NCI-H82 treated with DMSO at 0.1 percent for 48 hours (cell line): ENCODE measurements at regions not wholly inside any gene's neighbourhood (a gene's known extent, or its start where the extent isn't known, plus 50 kb on each side); places are given as distances from the start of the nearest gene placed in this dataset.
"Not testable (repeated sequence)": the region's sequence is repeated elsewhere in the genome, so short reads cannot be mapped to it uniquely, and the experiment has no call there.

Experiments
- DNase-seq: peaks from one replicate; lab custom pipeline; 2025; ENCODE audit not compliant: unreplicated experiment; lab: John Stamatoyannopoulos, UW

- no peak for DNase-seq
Measured at GRCh38 chr1:170375082-170375723, 156.8 kb upstream of the GORAB start.

DNA sequence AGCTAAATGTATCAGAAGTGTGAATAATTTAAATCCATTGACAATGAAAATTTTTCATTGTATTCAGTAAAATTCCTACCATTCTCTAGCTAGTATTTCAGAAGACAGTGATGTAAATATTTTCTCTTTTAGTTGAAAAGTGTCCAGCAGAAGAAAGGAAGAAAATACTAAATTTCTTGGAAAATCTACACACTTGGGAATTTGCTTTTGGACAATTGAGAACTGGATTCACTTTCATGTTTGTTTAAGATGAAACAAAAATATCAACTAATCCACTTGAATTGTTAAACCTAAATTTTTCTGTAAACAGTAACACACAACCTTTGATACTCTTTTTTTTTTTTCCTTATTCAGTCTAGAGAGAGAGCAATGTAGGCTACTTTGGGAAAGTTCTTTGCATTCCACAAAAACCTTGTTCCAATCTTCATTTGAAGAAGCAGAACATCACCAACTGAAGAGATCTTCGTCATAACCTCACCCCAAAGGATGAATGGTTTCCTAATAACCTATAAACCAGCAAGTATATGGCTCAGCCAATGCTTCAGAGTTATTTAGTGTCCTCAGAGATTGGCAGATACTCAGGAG lies 155.1 kb upstream of the GORAB start:
- DNase-seq: no peak

DNA sequence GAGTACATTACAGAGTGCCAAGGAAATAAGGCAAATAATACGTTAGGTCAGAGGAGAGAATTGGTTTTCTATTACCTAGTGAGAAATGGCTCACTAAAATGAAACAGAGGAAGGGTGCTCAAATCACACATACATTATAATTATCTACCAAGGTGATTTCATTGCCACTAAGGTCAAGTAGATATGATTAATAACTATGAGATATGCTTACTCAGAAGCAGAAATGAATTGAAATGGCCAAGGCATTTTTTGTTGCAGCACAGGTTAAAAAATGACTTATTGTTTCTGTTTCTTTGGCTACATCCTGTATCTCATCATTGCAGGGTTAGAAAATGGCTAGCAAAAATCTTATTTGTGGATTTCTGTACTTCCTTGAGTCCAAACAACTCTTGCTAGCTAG lies 154.5 kb upstream of the GORAB start:
- no peak for DNase-seq

DNA sequence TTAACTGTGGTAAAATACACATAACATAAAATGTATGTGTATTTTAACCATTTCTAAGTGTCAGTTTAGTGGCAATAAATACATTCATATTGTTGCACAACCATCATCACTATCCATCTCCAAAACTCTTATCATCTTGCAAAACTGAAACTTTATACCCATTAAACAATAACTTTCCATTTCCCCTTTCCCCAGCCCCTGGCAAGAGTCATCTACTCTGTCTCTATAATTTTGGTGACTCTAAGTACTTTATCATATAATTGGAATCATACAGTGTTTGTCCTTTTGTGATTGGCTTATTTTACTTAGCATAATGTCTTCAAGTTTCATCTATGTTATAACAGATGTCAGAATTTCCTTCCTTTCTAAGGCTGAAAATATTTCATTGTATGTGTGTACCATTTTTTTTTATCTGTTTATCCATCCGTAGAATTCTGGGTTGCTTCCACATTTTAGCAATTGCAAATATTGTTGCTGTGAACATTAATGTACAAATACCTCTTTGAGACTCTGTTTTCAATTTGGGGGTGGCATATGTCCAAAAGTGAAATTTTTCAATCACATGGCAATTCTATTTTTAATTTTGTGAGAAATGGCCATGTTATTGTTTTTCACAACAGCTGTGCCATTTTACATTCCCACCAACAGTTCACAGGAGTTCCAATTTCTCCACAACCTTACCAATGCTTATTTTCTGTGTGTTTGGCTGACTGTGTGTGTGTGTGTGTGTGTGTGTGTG lies 153.9 kb upstream of the GORAB start:
- no peak for DNase-seq

DNA sequence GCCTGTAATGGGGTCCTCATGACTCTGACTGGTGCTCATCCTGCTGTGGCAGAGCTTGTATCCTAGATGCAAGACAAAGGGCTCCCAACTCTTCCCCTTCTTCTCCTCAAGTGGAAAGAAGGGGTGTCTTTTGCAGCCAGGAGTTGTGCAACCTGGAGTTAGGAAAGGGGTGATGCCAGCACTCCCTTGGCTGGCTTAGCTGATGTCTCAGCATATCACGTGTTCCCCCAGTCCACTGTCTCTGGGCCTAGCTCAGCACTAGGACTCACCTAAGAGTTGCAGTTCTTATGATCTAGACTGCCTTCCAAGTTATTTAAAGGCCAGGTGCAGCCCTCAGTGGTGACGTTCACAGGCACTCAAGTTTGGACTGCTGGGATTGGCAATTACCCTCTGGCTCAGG lies 146.2 kb upstream of the GORAB start:
- DNase-seq: no peak

GRCh38 chr1:170388489-170388888 lies 143.5 kb upstream of the GORAB start:
- DNase-seq: no peak

DNA sequence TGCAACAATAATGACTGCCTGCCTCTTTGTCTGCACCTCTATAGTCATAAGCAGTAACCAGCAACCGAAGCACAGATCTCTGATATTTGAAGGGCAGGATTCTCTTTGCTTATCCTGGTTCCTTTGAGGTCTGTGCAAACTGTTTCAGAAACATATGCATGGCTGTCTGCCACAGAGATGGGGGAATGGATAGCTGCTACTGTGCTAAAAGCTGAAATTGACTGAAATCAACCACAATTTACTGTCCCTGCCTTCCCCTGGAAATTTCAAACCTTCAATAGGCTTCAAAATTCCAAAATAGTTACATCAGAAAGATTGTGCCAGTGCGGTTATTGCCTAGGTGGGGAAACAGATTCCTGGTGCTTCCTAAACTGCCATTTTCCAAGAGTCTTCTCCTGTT lies 136.8 kb upstream of the GORAB start:
- DNase-seq: no peak

DNA sequence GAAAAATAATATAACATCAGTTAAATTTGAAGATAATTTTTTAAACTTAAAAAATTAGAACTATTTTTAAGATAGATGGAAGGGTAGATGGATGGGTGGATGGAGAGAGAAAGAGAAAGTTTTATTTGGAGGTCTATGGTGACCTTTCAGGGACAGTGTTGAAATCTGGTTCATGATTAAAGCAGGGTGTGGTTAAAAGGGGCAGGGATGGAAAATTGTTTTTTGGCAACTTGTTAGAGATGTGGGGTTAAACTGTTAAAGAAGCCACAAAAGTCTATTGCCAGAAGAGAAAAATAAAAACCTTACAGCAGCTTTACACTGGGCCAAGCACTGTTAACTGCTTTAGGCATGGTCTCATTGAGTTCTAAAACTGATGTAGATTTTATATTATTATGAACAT lies 134.9 kb upstream of the GORAB start:
- DNase-seq: no peak

GRCh38 chr1:170402476-170403311 lies 129.3 kb upstream of the GORAB start:
- DNase-seq: no peak

GRCh38 chr1:170407138-170407537 lies 124.8 kb upstream of the GORAB start:
- DNase-seq: no peak

DNA sequence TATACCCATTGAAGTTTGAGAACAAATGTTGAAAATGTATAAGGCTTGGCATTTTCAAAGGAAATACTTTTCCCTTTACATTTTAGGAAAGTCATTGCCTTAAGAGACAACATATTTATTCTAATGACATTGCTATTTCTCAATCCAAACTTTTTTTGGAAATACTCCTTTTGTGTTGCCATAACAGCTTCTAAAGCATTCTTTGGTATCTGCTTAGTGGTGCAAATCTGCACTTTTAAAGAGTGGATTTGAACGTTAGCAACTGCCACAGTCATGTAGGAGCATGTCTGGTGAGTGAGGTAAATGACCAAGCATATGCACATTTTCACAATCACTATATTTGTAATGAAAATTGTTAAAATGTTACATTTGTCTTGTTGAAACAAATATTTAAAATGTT lies 124.4 kb upstream of the GORAB start:
- no peak for DNase-seq

GRCh38 chr1:170410401-170411166 lies 121.4 kb upstream of the GORAB start:
- DNase-seq: no peak

DNA sequence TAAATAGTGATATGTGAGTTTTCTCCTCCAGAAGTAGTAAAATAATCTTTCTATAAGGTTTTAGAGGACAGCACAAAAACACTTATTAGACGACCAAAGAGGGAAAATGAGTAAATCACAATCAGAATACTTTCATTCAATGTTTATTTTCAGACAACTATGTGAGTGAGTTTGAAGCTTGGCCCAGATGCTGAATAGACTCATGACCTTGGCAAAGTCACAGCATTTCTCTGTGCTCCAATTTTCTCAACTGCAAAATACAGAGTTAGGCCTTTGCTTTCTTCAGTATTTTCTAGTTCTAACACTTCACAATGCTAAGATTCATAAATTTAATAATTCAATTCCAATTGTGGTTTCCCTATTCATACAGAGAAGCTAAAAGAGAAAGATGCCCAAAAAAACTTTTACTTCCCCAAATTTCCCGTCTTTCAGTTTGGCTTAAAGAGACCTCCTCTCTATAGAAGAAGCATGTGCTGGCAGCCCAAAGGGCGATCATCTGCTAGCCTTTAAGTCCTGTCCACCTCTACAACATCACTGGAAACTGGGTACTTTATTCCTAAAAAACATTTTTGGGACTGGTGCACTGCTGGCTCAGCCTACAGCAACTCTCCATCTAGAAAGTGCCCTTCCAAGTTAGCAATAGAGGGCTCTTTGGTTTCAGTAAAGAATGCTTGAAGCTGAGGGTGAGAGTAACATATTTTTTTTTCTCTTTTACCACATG lies 116.8 kb upstream of the GORAB start:
- DNase-seq: no peak

- no peak for DNase-seq
Measured at GRCh38 chr1:170415710-170416372, 116.1 kb upstream of the GORAB start.

DNA sequence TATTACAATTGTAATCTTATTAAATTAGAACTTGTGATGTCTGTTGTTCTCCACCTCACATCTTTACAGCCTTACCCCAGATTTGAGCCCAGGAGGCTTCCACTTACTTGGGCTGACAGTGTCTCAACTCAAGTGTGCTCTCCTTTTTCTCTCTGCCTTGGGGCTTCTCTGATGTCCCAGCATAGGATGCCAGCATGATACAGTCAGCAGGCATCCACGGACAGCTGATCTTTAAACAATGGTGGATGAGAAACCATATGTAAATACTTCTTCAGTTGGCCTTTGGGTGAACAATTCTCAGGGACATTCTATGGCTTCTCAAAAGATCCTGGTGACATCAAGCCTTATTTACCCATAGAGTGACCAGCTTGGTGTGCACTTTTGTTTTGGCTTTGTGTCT lies 107.6 kb upstream of the GORAB start:
- DNase-seq: no peak

- no peak for DNase-seq
Measured at GRCh38 chr1:170426596-170426995, 105.4 kb upstream of the GORAB start.

GRCh38 chr1:170427002-170427401 lies 105.0 kb upstream of the GORAB start:
- not testable (repeated sequence) for DNase-seq

GRCh38 chr1:170436928-170437327 lies 95.0 kb upstream of the GORAB start:
- DNase-seq: no peak

GRCh38 chr1:170445096-170445495 lies 86.9 kb upstream of the GORAB start:
- DNase-seq: no peak
